ENCODE measurements at regions not wholly inside any gene's neighbourhood (a gene's known extent, or its start where the extent isn't known, plus 50 kb on each side); places are given as distances from the start of the nearest gene placed in this dataset.

GRCh38 chr12:111242184-111242583 is 126.7 kb downstream of the PHETA1 start:
- TF ChIP-seq POLR2A (IDR thresholded peaks at IDR 0.05) = no peak
- no peak for TF ChIP-seq CTCF (IDR thresholded peaks at IDR 0.05)

All from heart left ventricle (tissue), 13 donors.